Endodermal cell (in vitro differentiated cells): ENCODE measurements at regions not wholly inside any gene's neighbourhood (a gene's known extent, or its start where the extent isn't known, plus 50 kb on each side); places are given as distances from the start of the nearest gene placed in this dataset.

ENCODE experiments used
- DNase-seq: peaks from one replicate; pipeline ENCODE4 v3.0.0-alpha.2; 2017
- H3K27ac ChIP-seq: 2 replicates; pipeline ENCODE4 v1.5.1; 2013; ENCODE audit warnings: mild to moderate bottlenecking, low read depth, low read length, moderate library complexity
- H3K27me3 ChIP-seq: 2 replicates; pipeline ENCODE4 v1.6.1; 2013; ENCODE audit warnings: mild to moderate bottlenecking, low read length, moderate library complexity; ENCODE audit not compliant: insufficient read depth, control insufficient read depth, poor library complexity, severe bottlenecking
- H3K36me3 ChIP-seq: 2 replicates; pipeline ENCODE4 v1.7.0; 2013; ENCODE audit warnings: mild to moderate bottlenecking, low read length, moderate library complexity; ENCODE audit not compliant: control insufficient read depth, insufficient read depth
- H3K4me1 ChIP-seq: one replicate; pipeline ENCODE4 v1.7.0; 2013; ENCODE audit warnings: low read length; ENCODE audit not compliant: control insufficient read depth, insufficient read depth
- H3K4me3 ChIP-seq: 2 replicates; pipeline ENCODE4 v1.5.1; 2013; ENCODE audit warnings: mild to moderate bottlenecking, low read length, moderate library complexity
- H3K9ac ChIP-seq: 2 replicates; pipeline ENCODE4 v1.6.1; 2013; ENCODE audit warnings: mild to moderate bottlenecking, low read length, moderate library complexity; ENCODE audit not compliant: poor library complexity, severe bottlenecking; ENCODE audit errors: extremely low read depth
- H3K9me3 ChIP-seq: 2 replicates; pipeline ENCODE4 v1.6.1; 2013; ENCODE audit warnings: mild to moderate bottlenecking, low read length, moderate library complexity; ENCODE audit not compliant: control insufficient read depth
- H3K27ac Mint-ChIP-seq: 2 replicates; pipeline ENCODE4 v1.8.0; 2020; ENCODE audit warnings: mixed read lengths
- H3K27me3 Mint-ChIP-seq: 2 replicates; pipeline ENCODE4 v1.8.0; 2021; ENCODE audit warnings: mild to moderate bottlenecking, mixed read lengths; ENCODE audit not compliant: insufficient read depth
- H3K36me3 Mint-ChIP-seq: 2 replicates; pipeline ENCODE4 v1.8.0; 2020; ENCODE audit warnings: low read depth, mixed read lengths
- H3K4me1 Mint-ChIP-seq: 2 replicates; pipeline ENCODE4 v1.8.0; 2020; ENCODE audit warnings: mixed read lengths
- H3K4me3 Mint-ChIP-seq: 2 replicates; pipeline ENCODE4 v1.8.0; 2020; ENCODE audit warnings: mild to moderate bottlenecking, moderate library complexity, mixed read lengths
- H3K9me3 Mint-ChIP-seq: 2 replicates; pipeline ENCODE4 v1.8.0; 2020; ENCODE audit warnings: mild to moderate bottlenecking, mixed read lengths
- CTCF ChIP-seq: fragments of 200-600 bp; sonication (generic); conservative IDR thresholded peaks from 2 replicates; pipeline ENCODE4 v1.5.0; 2021; ENCODE audit warnings: antibody characterized with exemption, mild to moderate bottlenecking
- WGBS, 2 experiments: methylation state at CpG; one replicate each; pipeline versions ENCODE4 v1.1.5 to v1.1.7; 2013; ENCODE audit warnings: missing lambda C conversion rate in 2 of 2, mixed read lengths in 1 of 2; ENCODE audit not compliant: insufficient coverage in 1 of 2, insufficient read length in 1 of 2; 5-methylcytosine and 5-hydroxymethylcytosine counted together

- no peak overlapping the region for H3K9ac ChIP-seq
- Mint-ChIP-seq H3K4me3 (no peak overlapping the region), H3K27ac (no peak overlapping the region), H3K4me1 (no peaks in the 10 kb centered on the region), H3K27me3 (peaks cover 21% of the 10 kb centered on the region), H3K9me3 (no peaks in the 10 kb centered on the region), H3K36me3 (no peaks in the 10 kb centered on the region)
- no peak for TF ChIP-seq CTCF
- DNase-seq: no peak
- H3K36me3 ChIP-seq: no peaks in the 10 kb centered on the region
- peaks cover 11% of the 10 kb centered on the region for H3K27me3 ChIP-seq
- H3K4me1 ChIP-seq: no peaks in the 10 kb centered on the region
- no peak overlapping the region for H3K4me3 ChIP-seq
- no peak overlapping the region for H3K27ac ChIP-seq
- no peaks in the 10 kb centered on the region for H3K9me3 ChIP-seq
- WGBS, 2 experiments: 81% methylated on average over 3 of the region's 4 CpGs; no CpG with 5 or more reads in 1 of the 2 experiments
Measured at GRCh38 chr5:135776457-135776856, 58.0 kb upstream of the SLC25A48 start.

GRCh38 chr5:135761746-135762145, 72.7 kb upstream of the SLC25A48 start:
- no peak for TF ChIP-seq CTCF
- no peak overlapping the region for H3K27ac ChIP-seq
- no peak for DNase-seq
- H3K4me1 ChIP-seq: no peaks in the 10 kb centered on the region
- no peaks in the 10 kb centered on the region for H3K36me3 Mint-ChIP-seq
- no peaks in the 10 kb centered on the region for H3K4me1 Mint-ChIP-seq
- no peaks in the 10 kb centered on the region for H3K36me3 ChIP-seq
- no peak overlapping the region for H3K9ac ChIP-seq
- H3K9me3 Mint-ChIP-seq: no peaks in the 10 kb centered on the region
- WGBS, 2 experiments: 81 to 82% methylated on average over 4 to 6 of the region's 6 CpGs
- peaks cover 15% of the 10 kb centered on the region for H3K27me3 Mint-ChIP-seq
- H3K4me3 ChIP-seq: no peak overlapping the region
- H3K4me3 Mint-ChIP-seq: no peak overlapping the region
- no peak overlapping the region for H3K27ac Mint-ChIP-seq
- H3K27me3 ChIP-seq: no peaks in the 10 kb centered on the region
- no peaks in the 10 kb centered on the region for H3K9me3 ChIP-seq

- H3K4me1 Mint-ChIP-seq: no peaks in the 10 kb centered on the region
- H3K36me3 Mint-ChIP-seq: no peaks in the 10 kb centered on the region
- Histone ChIP-seq H3K27ac (no peak overlapping the region), H3K36me3 (no peaks in the 10 kb centered on the region), H3K9me3 (no peaks in the 10 kb centered on the region), H3K4me3 (no peak overlapping the region), H3K4me1 (no peaks in the 10 kb centered on the region), H3K9ac (no peak overlapping the region), H3K27me3 (no peaks in the 10 kb centered on the region)
- no peak for TF ChIP-seq CTCF
- H3K9me3 Mint-ChIP-seq: no peaks in the 10 kb centered on the region
- no peak for DNase-seq
- H3K4me3 Mint-ChIP-seq: no peak overlapping the region
- no peak overlapping the region for H3K27ac Mint-ChIP-seq
- peaks cover 8% of the 10 kb centered on the region for H3K27me3 Mint-ChIP-seq
- WGBS, 2 experiments: 92 to 93% methylated on average over 4 to 5 of the region's 5 CpGs
Measured at GRCh38 chr5:135759149-135759784, 75.2 kb upstream of the SLC25A48 start.
